Stimulated activated CD8-positive, alpha-beta memory T cell treated with anti-CD3 and anti-CD28 coated beads, Interleukin-7, amount 100 ng/mL, for 48 hours (primary cell): ENCODE measurements at regions not wholly inside any gene's neighbourhood (a gene's known extent, or its start where the extent isn't known, plus 50 kb on each side); places are given as distances from the start of the nearest gene placed in this dataset.
"Not testable (repeated sequence)": the region's sequence is repeated elsewhere in the genome, so short reads cannot be mapped to it uniquely, and the experiment has no call there.

Experiments used
- DNase-seq, 2 donors: peaks; one replicate each; pipeline ENCODE4 v3.0.0-alpha.2; 2020; ENCODE audit warnings: low read depth in 1 of 2; ENCODE audit errors: extremely low read depth in 1 of 2

DNA sequence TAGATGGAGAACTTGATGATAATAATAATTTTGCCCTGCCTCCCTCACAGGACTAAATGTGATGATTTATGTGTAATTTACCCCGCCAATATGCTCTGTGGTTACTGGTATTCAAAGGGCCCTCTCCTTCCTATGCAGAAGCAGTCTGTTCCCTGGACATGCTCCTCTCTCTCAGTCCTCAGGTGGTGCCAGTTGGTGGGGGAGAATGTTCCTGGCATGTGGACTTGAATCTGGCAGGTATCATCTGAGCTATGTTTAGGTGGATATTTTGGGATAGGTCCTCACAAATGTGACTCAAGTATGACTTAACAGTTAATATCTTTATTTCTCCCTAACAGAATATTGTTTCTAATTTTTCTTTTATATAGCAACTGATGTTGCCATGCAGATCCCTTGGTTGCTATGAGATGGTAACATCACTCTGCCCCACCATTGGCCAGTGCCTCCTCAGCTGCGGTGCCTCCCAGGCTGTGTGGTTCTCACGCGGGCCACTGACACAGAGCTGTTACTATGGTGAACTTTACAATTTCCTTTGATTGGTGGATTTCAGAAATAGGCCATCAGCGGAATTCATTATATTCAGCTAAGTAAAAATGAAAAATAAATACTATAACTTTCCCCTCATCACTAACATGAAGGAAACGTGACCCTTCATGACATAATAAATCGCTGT is 106.7 kb upstream of the PELI1 start:
- DNase-seq, result no peak

DNA sequence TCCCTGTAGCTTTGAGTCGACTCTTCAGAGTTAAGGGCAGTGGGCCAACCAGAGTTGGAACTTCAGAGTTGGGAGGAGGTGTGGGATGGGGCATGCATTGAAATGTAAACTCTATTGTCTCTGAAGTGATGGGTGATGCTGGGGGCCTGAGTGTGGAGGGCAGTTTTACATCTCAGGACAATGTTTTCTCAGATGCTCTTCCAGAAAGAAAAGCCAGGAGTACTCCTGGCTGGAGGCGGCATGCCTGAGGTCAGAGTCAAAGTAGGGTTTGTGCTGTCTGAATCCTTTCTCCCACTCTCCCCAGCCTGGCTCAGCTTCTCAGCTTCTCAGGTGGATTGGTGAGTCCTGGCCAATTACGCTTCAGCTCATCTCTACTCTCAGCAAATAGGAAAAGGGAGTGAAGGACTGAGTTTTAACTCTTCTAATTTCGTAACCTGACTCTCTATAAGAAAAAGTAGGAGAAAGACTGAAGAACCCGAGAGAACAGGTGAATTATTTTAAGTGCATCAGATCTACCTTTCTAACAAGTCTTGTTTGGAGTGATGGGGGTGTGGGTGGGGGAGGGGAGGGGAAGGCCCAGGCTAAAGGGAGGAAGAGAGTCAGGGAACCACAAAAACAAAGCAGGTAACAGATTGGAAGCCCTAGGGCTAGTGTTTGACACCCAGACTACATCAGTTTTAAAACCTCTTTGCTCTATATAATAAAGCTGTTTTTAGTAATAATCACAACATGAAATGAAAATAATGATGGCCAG is 107.5 kb upstream of the PELI1 start:
- DNase-seq, result no peak

DNA sequence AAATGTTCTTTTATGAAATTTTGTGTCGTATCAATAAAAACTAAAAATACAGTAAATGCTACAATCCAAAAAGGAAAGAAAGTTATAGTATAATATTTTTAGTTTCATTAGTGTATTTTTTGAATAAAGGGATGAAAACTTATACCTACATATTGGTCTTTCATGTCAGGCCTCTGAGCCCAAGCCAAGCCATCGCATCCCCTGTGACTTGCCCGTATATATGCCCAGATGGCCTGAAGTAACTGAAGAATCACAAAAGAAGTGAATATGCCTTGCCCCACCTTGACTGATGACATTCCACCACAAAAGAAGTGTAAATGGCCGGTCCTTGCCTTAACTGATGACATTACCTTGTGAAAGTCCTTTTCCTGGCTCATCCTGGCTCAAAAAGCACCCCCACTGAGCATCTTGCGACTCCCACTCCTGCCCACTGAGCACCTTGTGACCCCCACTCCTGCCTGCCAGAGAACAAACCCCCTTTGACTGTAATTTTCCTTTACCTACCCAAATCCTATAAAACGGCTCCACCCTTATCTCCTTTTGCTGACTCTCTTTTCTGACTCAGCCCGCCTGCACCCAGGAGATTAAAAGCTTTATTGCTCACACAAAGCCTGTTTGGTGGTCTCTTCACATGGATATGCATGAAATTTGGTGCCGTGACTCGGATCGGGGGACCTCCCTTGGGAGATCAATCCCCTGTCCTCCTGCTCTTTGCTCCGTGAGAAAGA is 108.2 kb upstream of the PELI1 start:
- not testable (repeated sequence) for DNase-seq

DNA sequence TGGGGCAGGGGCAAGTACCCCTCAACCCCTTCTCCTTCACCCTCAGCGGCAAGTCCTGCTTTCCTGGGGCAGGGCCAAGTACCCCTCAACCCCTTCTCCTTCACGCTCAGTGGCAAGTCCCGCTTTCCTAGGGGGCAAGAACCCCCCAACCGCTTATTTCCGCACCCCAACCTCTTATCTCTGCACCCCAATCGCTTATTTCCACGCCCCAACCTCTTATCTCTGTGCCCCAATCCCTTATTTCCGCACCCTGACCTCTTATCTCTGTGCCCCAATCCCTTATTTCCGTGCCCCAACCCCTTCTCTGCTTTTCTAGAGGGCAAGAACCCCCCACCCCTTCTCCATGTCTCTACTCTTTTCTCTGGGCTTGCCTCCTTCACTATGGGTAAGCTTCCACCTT is 109.2 kb upstream of the PELI1 start:
- DNase-seq, result not testable (repeated sequence)

DNA sequence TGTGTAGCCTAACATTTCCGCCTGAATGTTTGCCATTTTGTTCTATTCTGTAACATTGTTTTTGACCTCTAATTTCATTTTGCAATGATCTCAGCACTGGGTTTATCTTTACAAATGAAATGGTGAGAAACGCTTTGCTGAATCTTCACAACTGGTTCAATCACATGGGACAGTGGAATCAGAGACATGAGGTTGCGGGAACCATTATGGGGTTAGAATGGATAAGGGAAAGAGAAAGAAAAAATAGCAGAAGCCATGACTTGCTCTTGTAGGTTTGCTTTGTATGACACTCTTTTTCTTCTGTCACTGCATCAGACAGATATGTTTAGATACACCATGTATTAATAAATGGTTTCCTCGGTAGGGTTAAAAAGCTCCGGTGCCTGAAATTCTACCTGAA is 114.3 kb upstream of the PELI1 start:
- no peak for DNase-seq

DNA sequence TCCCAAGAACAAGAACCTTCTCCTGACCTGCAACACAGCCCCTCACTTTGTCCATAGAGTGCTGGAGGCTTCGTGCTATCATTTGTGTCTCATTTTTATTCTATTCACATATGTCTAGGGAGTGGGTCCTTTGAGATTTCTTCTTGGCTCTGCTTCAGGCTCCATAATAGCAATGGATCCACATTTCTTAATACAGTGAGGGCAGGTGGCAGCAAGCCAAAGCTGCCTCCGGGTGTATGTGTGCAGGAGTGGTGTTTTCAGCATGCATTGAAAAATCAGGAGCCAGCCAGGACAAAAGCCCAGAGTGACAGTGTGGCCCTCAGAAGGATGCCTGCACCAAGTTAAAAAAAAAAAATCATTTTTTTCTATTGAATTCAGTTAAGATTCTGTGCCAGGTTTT is 115.1 kb upstream of the PELI1 start:
- no peak for DNase-seq

DNA sequence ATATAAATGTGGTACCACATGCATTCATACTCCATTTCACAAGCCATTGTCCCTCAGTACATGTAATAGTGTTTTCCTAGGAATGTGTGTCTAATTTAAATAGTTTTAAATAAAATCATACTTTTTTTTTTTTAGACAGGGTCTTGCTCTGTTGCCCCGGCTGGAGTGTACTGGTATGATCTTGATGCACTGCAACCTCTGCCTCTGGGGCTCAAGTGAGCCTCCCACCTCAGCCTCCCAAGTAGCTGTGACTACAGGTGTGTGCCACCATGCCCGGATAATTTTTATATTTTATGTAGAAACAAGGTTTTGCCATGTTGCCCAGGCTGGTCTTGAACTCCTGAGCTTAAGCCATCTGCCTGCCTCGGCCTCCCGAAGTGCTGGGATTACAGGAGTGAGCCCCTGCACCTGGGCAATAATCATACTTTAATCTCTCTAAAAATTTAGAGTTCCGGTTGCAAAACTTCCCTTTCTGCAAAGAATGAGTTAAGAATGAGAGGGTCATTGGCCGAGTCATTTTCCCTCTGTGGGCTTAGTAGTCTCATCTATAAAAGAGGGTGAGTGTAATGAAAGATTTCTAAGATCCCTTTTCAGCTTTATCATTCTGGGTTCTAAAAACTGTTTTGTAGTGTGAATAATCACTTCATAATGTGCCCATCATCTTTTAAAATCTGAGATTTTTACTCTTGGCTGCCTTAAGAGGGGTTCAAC is 116.0 kb upstream of the PELI1 start:
- DNase-seq, result no peak

DNA sequence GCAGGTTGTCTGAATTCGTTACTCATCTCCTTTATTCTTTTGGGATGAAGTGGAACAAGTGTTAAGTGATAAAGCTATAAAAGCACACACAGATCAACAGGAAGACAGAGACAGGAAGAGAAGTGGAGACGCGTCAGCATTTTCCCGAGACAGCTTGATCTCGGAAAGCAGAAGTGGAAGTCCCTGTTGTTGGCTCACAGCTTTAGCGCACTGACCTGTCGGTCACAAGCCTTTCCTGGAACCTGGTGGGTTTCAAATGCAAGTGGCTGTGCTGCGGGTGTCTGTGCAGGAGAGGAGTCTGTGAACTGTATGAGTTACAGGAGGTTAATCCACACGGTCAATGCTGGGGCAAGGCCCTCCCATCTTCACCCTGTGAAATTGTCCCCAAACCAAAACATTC is 116.6 kb upstream of the PELI1 start:
- no peak for DNase-seq

DNA sequence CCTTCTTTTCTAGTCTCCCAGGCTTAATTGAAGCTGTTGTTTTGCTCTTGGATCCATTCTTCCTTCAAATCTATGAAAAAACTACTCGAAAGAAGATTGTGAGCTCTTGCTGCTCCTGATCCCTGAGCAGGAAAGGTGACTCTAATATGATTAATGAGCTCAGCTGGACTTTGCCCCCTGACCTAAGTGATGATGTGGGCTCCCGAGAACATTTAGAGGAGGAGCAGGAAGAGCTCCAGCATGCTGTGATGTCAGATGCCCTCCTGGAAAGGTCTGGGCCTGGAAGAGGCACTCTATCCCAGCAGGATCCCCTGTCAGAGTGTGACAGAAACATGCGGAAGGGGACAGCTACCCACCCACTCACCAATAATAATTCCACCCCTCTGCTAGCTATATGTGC is 117.9 kb upstream of the PELI1 start:
- no peak for DNase-seq

DNA sequence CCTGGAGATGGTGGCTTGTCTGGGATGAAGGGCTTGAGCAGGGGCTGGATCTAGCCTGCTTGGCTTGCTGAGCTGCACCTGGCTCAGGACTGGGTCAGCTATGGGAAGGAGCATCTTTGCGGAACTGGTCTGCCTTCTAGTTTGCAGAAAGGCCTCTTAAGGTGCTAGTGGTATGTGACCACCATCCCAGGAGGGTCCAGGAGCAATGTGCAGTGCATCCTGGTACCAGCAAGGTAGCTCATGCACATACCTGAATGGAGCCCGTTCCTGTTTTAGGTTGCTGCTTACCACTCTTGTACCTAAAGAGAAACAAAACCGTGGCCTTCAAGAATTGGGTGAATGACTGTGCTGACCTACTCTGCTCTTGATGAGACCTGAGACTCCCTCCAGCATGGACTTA is 118.6 kb upstream of the PELI1 start:
- DNase-seq, result no peak

DNA sequence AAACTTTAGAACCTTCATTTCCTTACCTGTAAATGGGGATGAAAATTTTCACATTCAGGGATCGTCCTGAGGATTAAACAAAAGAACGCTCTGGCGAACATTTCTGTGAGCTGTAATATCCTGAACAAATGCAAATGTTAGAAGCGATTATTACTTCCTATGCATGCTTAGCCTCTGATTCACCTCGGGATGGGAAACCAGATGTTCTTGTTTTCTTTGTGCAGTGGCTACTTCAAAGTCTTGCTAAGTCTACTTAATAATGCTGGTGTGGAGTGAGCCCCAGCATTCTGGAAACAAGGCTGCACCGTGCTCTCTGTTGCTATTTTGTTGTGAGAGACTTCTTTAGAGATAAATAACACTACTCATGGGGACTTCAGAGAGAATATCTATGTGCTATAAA is 119.1 kb upstream of the PELI1 start:
- DNase-seq, result no peak

DNA sequence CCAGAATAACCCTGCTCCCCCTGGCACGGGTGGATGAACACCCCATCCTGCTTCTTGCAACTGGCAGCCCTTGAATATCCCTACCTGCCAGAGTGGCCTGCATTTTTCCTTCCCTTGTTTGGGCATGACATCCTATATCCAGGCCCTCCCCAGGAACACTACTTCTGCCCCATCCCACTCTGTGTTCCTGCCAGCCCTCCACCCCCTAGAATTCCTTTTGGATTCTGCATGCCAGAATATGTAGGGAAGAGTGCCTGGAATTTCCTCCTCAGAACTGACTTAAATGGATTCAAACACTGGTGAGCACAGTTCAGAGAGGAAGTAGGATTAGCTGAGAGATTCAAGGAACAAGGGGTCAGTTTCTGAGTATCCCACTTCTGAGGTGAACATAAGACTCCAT is 123.5 kb upstream of the PELI1 start:
- DNase-seq, result no peak

DNA sequence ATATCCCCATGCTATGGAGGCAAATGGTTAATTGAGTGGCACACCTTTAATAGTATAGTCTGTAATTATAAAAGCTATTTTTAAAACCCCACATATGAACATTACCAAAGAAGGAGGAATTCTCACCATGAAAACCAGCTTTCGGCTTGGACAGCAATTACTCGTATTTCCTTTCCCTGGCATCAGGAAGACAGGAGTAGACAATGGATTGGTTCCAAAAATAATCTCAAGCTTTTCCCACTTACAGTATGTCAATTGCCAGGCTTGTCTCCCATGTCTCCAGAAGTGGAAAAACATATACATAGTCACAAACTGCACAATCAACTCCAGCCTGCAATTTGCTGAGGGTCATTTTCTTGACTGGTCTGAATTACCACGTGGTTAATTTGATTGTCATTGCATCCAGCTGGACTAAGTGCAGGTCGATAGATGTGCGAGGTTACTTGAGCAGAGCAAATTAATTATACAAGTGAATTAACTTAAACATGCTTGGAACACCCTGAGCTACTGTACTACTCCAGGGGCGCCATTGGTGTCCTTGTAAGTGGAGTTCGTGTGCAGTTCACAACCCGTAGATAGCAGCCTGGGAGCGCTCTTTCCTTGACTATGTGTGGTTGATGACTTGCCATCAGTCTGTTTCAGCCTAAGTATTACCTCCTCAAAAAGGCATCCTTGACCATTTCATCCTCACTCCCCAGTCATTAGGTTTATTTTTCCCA is 124.3 kb upstream of the PELI1 start:
- DNase-seq, result no peak

DNA sequence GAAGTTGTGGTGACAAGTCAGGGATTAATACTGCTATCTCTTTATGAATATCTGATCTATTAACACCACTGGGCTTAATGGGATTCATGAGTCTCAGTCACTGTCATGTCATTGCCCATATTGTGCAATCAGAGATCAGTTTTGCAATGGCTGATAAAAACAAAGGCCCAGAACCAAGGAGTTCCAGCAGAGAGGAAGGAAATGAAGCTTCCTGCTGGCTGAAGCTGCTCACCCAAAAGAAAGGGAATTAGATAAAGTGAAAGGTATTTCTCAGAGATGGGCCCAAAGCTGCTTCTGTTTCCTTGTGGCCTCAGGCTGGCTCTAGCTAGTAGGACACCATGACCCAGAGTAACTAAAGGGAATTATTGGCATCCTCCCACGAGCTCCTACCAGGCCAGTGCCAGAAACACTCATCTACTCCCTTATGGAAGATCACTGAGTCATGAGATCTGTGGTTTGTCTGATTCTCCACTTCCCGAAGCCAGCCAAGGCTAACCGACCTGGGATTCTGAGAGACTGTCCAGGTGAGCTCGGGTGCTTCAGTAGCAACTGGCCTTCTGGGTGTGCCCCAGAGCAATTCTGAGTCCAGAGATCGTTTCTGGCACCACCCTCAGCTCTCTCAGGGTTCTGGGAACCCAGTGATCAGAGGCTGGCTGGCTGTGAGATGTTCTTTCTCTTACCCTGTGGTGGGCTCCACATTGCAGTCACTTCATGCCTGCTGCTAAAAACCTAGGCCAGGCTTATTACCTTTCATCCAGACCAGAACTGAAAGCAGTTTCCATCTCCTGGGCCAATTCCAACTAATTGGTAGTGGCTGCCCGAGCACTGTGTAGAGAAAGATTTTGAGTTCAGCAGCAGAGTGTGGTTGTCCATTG is 129.5 kb upstream of the PELI1 start:
- DNase-seq, result no peak

DNA sequence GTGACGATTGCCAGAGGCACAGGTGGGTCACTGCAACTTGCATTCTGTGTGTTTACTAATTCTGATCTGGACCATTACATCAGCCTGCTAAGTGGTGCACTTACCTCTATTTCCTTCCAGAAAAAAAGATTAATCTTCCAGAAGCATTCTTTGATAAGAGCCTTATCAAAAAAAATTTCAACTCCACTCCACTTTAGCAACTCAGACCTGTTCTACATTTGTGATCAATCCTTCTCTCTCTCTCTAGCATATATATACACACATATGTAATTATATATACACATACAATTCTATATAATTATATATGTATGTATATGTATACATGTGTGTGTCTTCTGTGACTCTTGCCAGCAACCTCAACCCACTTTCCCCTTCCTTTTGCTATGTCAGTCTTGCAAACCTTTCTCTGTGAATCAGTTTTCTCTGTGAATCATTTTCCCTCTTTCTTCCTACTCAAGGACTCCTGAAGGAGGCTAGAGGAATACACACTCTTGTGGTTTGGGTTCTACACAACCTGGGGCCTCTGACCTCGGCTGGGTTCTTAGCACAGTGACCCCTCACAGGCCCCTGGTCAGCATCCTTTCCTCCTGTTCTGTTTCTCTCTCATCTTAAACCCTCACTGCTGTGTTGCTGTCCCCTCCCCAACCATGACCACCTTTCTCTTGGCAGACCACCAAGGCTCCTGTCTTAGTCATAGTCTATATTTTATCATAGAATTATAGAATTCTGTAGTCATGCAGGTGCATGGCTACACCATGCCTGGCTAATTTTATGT is 130.4 kb upstream of the PELI1 start:
- no peak for DNase-seq

DNA sequence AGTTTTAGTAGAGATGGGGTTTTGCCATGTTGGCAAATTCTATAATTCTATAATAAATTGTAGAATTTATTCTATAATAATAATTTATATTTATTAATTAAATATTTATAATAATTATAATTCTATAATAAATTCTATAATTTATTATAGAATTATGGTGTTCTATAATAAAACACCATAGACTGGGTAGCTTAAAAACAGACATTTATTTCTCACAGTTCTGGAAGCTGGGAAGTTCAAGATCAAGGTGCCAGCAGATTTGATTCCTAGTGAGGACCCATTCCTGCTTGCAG is 130.9 kb upstream of the PELI1 start:
- DNase-seq, result no peak

DNA sequence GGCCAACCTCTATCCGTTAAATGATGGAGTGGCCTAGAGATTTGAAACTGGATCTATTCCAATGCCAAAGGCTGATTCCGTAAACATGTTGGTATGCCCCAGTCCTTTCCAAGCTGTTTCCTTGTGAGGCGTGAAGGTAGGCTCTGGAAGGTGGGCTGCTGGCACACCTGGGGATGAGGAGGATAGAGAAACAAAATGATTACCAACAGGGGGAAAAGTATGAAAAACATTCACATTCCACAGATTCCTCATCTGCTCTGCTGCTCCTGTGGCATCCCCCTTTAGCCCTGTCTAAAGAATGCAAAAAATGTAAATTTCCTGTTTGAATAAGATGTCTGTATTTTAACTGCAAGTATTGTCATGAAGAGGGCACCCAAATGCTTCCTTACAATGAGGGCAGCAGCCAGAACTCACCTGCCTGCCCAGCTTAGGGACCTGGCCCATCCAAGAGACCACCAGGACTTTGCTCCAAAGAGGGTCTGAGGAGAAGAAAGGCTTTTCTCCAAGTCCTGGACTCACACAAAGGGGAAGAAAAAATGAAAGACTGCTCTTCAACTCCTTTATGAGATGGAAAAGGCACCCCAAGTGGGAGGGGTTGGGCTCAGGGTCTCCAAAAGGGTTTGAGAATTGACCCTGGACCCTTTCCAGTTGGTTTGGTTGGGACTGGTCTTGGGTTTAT is 132.3 kb upstream of the PELI1 start:
- no peak for DNase-seq

DNA sequence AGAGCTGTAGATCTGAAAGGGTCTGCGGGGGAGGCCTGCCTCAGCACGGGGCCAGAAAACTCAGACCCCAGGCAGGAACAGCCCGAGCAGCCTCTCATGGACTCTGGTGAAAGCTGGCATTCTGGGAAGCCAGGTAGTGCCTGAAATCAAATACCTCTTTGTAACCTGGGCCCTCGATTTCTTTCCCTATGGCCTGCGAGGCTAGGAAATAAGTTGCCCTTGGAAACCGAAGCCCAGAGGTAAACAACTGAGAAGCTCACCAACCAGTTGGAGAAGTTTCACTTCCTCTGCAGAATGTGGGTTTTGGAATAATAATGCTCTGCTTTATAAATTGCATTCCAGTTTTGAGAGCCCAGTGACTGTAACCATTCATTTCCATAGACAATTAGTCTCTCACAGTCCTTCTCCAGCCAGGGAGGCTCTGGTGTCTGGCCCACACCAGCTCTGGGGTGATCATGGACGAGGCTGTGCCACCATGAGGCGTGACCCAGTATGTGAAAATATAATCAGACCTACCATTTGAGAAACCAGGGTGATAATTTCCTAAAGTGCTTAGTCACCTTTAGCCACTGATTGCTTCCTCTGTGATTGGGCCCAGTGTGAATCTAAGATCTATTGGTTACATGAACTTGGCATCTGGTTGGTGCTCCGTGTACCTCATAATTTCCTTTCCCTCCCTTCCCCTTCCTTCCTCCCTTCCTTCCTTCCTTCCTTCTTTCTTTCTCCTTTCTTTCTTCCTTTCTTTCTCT is 133.1 kb upstream of the PELI1 start:
- DNase-seq, result no peak
